ENCODE measurements at regions not wholly inside any gene's neighbourhood (a gene's known extent, or its start where the extent isn't known, plus 50 kb on each side); places are given as distances from the start of the nearest gene placed in this dataset.
"Not testable (repeated sequence)": the region's sequence is repeated elsewhere in the genome, so short reads cannot be mapped to it uniquely, and the experiment has no call there.

DNA sequence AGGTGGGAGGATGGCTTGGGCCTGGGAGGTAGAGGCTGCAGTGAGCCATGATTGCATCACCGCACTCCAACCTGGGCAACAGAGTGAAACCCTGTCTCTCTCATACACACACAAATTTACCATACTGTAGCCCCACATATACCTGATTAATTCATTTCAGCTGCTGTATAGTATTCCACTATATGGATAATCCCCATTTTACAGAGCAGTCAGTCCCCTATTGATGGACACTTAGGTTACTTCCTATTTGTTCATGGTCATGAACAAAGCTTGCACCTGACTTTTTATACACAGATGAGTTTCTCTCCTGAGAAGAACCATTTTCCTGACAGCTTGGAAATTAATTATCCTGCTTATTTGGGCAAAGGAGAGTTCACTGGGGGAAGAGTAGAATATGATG, 59.2 kb downstream of the EMX2 start:
- DNase-seq (ENCODE audit: low spot score): no peak

DNA sequence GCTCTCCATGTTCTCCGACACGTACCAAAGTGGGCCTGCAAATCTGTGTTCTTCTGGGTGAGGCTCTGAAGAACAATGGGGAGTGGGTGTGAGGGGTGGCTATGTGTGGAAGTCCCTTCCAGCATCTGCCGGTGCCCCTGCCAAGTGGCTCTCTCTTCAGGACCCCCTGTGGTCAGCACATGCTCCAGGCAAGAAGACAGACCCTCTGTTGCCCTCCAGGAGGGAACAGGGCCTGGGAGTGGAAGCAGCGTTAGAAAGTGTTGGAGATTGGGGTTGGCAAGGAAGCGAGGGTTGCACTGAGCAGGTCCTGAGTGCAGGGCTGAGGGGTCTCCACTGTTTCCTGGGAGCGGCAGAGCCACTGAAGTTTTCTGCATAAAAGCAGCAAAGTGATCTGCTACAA, 60.5 kb downstream of the EMX2 start:
- DNase-seq (ENCODE audit: low spot score): no peak

DNA sequence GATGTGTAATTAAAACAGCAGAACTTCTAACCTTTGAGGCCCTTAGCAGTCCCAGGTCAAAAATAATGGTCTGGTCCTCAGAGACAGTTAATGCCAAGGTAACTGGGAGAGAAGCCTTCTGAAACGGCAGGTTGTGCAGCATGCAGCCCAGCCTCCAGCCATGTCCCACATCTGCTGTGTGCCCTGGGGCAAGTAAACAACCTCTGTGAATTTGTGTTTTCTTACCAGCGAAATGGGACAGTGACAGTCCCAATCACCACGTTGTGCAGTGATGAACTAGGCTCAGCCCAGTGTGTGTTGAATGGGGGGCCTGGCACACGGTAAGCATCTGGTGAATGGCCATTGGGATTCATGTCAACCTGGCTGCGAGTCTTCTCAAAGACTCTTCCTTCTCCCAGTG, 61.2 kb downstream of the EMX2 start:
- DNase-seq (ENCODE audit: low spot score): no peak

DNA sequence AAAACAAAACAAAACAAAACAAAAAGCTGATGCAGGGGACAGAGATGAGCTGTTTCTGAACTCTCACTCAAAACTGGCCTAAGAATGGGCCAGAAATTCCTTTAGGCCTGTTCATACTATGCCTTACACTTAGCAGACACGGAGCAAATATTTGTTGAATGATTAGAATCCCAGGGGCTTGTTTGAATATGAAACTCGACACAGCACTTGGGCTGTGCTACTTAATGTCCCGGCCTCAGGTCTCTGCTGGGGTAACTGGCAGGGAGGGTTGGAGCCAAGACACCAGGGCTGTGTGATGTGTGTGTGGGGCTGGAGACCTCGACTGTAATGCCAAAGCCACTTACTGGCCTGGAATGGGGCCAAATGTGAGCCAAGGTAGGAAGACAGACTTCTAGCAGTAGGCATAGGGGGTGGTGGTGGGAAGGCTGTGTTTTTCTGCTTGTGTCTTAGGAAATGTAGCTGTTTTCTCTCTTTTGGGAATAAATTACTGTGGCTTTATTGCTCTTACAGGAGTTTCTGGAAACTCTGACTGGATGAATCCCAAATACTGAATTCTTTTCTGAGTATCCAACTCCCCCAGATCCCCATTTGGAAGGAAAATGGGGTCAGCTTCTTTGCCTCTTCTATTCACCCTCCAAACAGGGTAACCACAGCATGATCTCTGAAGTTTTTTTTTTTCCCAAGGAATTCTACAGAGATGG, 66.7 kb downstream of the EMX2 start:
- no peak for DNase-seq (ENCODE audit: low spot score)

DNA sequence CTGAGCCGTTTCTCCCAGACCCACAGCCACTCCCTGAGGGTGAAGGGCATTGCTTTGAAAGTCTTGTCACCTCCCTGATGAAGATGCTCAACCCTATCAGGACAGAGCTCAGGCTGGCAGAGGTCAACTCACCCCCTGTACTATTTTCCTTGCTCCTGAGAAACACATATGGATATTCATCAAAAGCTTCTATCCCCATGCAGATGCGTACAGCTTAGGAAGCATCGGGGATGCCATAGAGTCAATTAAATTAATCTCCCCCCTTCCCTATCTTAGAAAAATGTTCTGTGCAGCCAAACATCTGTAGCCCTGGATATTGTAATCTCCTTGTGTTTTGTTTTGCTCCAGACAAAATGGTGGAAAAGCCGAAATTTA, 67.2 kb downstream of the EMX2 start:
- no peak for DNase-seq (ENCODE audit: low spot score)

DNA sequence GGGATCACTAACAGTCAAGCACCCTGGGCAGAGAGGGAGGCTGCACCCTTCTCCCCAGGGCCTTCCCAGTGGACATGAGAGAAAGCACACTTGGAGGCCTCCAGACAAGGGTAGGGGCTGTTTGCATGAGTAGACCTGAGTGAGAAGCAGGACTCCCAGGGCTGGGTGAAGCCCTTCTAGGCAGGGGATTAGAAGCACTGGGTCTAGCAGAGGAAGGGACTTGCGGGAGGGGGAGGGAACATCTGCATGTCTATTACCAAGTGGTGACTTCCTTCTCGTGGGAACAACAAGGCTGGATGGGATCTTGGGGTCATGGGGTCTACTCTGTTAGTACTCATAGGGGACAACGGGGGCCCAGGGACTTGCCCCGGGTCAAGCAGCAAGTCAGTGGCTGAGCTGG, 67.8 kb downstream of the EMX2 start:
- DNase-seq (ENCODE audit: low spot score): no peak

DNA sequence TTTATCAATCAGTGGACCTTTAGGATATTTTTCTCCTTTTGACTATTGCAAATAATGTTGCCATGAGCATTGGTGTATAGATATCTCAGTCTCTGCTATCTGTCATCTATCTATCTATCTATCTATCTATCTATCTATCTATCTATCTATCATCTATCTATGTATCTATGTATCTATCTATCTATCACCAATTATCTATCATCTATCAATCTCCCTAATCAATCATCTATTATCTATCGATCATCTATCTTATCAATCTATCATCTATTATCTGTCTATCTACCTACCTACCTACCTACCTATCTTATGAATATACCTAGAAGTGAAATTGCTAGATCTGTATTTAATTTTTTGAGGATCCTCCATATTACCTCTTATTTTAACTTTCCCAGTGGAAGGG, 69.6 kb downstream of the EMX2 start:
- no peak for DNase-seq (ENCODE audit: low spot score)

DNA sequence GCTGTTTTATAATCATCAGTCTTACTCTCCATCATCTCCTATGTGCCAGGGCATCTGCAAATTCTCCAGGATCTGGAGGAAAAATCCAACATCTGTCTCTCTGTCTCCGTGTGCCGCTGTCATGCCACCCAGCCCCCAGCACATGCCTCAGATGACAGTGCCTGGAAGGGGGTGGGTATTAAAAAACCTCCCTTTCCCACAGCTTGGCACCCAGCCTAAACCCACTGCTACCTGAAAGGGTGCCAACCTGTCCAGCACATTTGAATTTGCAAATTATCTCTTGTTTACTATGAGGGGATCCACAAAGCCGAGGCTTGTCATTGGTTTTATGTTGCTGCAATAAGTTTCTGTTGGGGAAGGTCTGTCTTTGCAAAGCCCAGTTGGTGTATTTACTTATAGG, 73.1 kb downstream of the EMX2 start:
- DNase-seq (ENCODE audit: low spot score): no peak

DNA sequence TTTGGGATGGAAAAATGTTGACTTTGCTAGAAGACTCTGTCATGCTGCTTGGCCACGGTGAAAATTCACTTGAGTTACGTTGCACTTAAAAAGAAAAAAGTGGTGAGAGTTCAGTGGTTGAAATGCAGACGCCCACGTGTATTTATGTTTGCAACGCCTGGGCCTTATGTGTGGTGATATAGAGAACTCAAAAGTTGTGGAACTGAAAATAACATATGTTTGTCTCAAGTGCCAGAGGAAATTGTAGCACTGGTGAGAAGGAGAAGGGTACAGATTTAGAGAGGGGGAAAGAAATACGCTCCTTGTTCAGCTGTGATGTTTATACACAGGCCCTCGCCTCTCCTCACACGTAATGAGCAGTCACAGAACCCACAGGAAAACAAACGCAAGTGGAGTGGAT, 73.6 kb downstream of the EMX2 start:
- no peak for DNase-seq (ENCODE audit: low spot score)

DNA sequence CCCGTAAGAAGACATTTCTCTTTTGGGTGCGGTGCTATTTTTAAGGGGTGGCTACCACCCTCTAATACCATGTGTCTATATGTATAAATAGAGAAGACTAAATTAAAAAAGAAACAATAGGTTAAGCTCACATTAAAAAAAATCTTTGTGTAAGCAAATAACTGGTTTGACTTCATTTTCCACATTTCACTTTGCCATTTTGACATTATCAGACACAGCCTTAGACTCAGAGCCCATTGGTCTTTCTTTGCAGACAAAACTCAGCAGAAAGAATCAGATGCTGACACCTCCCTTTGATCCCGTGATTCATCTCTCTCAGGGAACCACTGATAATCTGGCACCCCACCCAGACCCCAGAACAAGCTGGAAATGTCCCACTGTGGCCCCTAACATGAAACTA, 74.5 kb downstream of the EMX2 start:
- no peak for DNase-seq (ENCODE audit: low spot score)

DNA sequence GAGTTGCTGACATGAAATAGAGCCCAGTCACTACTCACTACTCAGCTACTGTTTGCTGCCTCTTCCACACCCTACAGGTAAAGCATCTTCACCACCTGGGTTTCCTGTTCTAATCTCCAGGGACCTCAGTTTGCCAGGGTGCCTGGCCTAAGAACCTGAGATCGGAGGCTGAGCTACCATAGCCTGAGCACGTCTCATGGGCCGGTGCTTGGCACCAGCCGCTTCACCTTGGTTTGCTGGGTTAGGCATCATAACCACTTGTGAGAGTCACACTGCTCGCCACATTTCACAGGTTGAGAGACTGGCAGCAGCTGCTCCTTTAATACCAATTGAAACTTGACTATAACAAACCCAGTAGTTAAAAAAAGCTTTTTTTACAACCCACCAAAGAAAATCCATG, 75.1 kb downstream of the EMX2 start:
- DNase-seq (ENCODE audit: low spot score): no peak

DNA sequence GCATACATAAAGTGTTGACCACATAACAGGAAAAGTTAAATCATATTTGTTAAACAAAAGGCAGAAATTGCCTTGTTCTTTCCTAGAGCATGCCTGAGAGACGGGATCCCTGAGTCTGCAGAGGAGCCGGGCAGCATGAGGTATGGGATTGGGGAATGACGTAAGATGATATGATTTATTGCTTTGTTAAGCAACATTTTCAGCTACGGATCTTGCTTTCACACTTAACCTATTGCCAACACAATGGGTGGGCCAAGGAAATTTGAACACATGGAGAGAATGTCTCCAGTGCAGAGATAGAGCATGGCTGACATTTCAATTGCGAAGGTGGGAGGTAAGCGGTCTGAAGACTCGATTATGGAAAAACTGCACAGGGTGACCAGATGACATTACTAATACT, 76.7 kb downstream of the EMX2 start:
- DNase-seq (ENCODE audit: low spot score): no peak

DNA sequence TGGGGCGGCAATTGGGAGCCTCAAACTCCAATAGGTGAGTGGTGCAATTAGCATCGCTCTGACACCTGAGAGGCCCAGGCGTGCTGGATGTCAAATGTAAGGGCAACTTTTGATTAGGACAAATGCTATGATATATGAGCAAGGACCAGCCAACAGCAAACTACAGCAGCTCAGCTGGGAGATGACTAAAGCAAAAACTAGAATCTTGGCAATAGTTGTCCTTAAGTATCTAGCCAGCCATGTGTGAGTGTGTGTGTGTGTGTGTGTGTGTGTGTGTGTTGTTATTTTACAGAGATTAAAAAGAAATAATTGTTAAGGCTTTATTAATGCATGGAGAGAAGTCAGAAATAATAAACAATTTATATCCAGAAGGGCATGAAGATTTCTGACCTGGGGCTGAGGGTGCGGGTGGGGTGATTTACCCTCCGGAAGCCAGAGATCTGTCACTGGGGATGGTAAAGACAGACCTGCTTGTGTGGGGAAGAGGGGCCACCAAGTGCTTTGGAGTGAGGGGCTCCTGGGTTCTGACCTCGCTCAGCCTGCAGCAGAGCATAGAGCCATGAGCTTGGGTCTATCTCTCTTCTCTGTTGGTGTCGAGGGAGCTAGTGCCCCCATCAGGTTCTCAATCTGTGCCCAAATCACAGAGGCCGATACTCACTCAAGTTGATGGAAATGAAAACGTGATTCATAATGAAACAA, 77.3 kb downstream of the EMX2 start:
- no peak for DNase-seq (ENCODE audit: low spot score)

DNA sequence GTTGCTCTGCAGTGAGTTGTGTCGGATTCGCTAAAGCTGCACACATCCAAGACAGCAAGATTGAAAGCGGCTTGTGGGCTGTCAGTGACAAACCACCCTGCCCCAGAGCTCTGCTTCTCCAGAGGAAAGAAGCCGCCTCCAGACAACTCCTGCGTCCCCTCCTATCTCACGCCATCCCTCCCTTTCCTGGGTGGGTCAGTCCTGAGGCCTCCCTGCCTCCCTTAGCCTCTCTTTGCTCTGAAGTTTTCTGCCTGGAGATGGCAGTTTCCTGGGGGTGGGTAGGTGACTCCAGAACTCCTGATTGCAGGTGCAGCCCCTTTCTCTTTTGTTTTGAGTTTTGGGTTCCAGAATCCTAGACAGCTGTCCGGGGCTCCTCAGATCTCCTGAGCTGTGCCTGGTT, 78.7 kb downstream of the EMX2 start:
- no peak for DNase-seq (ENCODE audit: low spot score)

DNA sequence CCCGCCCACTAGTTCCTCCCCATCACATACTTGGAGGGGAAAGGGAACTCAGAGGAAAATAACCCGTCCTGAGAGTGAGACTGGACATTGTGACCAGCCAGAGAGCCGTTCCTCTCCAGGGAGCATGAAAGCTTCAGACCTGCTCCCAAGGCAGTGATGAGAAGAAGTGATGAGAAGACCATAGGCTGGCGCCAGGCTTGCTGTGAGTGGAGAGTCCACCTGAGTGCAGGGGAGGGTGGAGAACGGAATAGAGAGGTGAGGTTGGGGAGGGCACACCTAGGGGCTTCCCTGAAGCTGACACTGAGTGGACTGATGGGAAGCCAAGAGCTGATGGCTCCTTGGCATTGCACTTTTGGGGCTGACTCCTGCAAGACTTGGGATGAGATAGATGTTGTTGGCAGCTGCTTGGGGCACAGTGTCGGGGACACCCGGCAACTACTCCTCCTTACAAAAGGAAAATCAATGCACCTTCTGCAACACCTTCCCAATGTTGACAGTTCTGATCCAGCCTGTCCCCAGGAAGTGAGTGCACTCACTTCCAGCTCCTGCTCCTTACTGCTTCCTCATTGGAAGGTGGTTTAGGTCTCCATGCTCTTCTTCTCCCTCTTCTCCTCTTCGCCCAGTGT, 79.4 kb downstream of the EMX2 start:
- no peak for DNase-seq (ENCODE audit: low spot score)

DNA sequence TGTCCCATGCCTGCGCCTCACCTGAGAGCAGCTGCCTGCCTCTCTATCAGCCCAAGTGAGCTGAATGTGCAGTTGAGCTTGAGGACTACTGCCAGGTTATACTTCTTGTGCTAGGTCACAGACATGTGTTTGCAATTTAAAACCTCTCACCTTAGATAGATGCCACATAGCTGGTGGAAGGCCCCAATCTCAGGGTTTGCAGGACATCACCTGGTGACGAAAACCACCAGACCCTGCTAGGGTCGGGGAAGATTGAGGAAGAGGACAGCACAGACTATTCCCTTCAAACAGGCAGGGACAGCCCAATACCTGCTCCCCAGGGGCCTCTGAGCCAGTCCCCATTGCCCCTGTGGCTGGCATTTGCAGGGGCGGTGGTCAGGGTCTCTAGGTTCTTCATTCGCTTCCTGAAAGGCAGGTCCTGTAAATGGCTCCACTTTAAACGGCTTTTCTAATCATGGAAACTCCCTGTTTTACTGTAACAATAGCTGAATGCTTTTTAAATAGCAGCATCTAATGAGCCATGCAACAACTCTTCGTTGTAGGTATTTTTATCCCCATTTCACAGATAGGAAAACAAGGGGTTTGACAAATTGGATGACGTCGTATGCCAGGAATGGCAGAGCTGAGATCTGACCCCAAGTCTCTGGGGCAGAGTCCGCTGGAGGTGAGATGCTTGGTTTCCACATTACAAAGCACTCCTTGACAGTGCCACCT, 80.1 kb downstream of the EMX2 start:
- no peak for DNase-seq (ENCODE audit: low spot score)

DNA sequence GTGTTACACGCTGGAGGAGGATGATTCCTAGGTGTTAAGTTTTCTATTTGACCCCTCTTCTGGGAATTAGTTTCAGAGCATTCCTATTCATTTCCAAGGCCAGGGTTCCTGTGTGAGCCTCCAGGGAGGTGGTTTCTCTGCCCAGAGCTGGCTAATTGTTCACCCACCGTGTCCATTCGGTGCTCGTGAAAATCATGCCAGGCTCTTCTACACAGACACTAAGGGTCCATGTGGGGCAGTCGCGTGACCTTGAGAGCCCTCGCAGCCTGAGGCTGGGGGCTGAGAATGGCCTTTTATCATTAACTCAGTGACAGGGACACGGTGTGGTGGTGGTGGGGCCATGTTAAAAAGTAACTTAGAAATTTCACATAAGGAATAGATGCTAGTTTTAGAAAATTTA, 83.7 kb downstream of the EMX2 start:
- no peak for DNase-seq (ENCODE audit: low spot score)

DNA sequence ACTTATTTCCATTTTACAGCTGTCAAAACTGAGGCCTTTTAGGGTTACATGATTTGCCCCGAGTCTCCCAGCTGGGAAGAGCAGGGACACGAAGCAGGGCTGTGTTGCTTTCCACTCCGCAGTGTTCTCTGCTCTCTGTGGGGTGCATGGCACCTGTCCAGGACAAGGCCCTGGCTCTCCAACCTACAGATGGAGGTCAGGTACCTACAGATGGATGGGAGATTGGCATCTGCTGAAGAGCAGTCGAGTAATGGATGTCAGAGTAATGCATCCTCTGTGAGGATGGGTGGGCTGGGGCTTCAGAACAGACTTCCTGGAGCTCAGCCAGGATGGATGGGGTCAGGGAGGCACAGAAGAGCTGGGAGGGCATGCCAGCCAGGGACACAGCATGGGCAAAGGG, 85.0 kb downstream of the EMX2 start:
- DNase-seq (ENCODE audit: low spot score): no peak

DNA sequence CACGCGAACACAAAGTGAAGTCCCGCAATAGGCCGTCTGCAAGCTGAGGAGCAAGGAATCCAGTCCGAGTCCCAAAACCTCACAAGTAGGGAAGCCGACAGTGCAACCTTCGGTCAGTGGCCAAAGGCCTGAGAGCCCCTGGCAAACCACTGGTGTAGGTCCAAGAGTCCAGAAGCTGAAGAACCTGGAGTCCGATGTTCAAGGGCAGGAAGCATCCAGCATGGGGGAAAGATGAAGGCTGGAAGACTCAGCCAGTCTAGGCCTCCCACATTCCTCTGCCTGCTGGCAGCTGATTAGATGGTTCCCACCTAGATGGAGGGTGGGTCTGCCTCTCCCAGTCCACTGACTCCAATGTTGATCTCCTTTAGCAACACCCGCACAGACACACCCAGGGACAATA, 87.2 kb downstream of the EMX2 start:
- DNase-seq (ENCODE audit: low spot score): not testable (repeated sequence)

DNA sequence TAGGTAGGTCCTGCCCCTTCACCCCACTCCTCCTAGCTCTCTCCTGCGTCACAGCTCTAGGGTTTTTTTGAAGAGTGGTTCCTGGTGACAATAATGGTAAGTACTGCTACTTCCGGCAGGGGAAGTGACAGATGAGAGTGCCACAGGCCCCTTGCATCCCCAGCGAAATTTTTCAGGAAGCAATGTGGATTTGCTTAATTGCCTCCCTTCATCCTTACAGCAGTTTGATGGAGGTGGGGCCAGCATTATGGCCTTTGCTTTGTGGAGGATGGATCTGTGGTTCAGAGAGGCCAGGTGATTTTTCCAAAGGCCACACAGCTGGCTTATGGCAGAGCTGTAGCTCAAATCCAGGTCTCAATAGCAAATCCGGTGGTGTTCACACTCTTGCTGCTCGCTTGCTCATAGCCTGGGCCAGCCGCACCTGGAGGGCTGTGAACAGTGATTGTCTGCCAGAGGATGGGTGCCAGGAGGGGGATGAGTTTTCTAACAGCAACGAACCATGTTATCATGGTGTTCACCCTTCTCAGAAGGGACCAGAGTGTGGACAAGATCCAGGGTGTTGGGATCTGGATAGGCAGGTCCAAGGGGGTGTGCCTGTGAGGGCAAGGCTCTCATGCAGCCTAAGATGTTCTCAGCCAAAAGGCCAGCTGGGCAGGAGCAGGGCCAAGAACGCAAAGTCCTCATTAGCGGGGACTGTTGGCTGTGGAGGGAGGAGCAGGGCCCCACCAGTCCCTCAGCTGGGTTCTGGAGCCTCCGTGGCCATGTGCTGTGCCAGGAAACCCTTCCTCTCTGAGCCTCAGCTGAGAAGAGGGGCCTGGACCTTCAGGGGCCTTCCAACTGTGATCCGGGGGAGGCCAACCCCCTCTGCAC, 89.0 kb downstream of the EMX2 start:
- no peak for DNase-seq (ENCODE audit: low spot score)

DNA sequence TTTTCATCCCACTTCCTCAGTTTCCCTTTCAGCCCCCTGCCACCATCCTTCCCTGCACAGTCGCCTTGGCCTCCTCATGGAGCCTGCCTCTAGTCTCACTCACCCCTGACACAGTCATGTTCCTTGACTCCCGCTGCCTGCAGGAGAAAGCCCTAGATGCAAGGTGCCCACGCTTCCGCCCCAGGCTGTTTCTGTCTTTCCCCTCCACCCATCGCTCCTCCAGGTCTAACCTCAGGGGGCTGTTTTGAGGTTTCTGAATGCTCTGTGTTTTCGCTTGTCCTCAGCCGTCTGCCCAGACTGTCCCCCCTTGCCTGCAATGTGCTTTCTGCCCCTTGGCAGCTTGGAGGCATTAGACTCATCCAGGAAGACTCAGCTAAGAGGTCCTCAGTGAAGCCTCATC, 89.9 kb downstream of the EMX2 start:
- DNase-seq (ENCODE audit: low spot score): no peak

DNA sequence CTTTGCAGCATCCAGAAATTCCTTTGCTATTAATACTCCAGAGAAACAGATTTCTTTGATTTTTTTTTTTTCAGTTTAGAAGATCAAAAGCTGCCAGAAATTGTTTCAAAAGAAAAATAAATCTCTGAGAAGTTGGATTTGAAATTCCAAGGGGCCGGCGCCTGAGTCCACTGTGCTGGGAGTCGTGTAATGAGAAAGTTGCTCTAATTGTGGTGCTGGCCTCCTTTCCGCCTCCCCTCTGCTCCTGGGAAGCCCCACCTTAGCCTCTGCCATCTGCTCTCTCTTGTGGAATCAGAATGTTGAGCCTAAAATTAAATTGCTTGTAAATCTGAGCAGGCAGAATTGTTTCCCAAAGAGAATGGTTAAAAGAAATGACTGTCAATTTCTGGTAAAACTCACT, 93.3 kb downstream of the EMX2 start:
- no peak for DNase-seq (ENCODE audit: low spot score)
